SK-N-SH (cell line): ENCODE measurements at regions not wholly inside any gene's neighbourhood (a gene's known extent, or its start where the extent isn't known, plus 50 kb on each side); places are given as distances from the start of the nearest gene placed in this dataset.
"Not testable (repeated sequence)": the region's sequence is repeated elsewhere in the genome, so short reads cannot be mapped to it uniquely, and the experiment has no call there.

Experiments
- FOXM1 ChIP-seq: IDR thresholded peaks from 2 replicates; pipeline ENCODE4 v1.4.0; 2012; ENCODE audit warnings: low read depth, mild to moderate bottlenecking
- MXI1 ChIP-seq: IDR thresholded peaks from 2 replicates; pipeline ENCODE4 v1.6.1; 2012; ENCODE audit warnings: mild to moderate bottlenecking, low read depth, low read length, improper control_type of control experiment
- NRF1 ChIP-seq: IDR thresholded peaks from 2 replicates; pipeline ENCODE4 v1.6.1; 2012; ENCODE audit warnings: low read depth, mild to moderate bottlenecking, low read length
- PBX3 ChIP-seq: IDR thresholded peaks from 2 replicates; pipeline ENCODE4; 2012
- POLR2AphosphoS5 ChIP-seq: IDR thresholded peaks from 2 replicates; pipeline ENCODE4 v1.6.1; 2012; ENCODE audit warnings: low read depth, low read length
- RFX5 ChIP-seq: IDR thresholded peaks from 2 replicates; pipeline ENCODE4 v1.6.1; 2012; ENCODE audit warnings: mild to moderate bottlenecking, improper control_type of control experiment, low read length
- SIN3A ChIP-seq: IDR thresholded peaks from 2 replicates; pipeline ENCODE4 v1.6.1; 2012; ENCODE audit warnings: low read depth, mild to moderate bottlenecking, low read length, moderate library complexity, borderline replicate concordance
- TCF12 ChIP-seq: IDR thresholded peaks from 2 replicates; pipeline ENCODE4 v1.4.0; 2012
- TEAD4 ChIP-seq: IDR thresholded peaks from 2 replicates; pipeline ENCODE4 v1.4.0; 2012; ENCODE audit warnings: mild to moderate bottlenecking, borderline replicate concordance; ENCODE audit not compliant: insufficient read depth
- USF2 ChIP-seq: fragments of 150-350 bp; IDR thresholded peaks from 2 replicates; pipeline ENCODE4 v1.6.1; 2017; ENCODE audit warnings: antibody characterized with exemption, low read length, low read depth, borderline replicate concordance
- ZBTB33 ChIP-seq: IDR thresholded peaks from 2 replicates; pipeline ENCODE4 v1.4.0; 2012; ENCODE audit warnings: low read depth, borderline replicate concordance
- TF ChIP-seq, protein P1 (sequence below): fragments of 200-600 bp; sonication (generic); IDR thresholded peaks from 2 replicates; pipeline ENCODE4 v1.6.1; 2017; ENCODE audit warnings: antibody characterized with exemption, mild to moderate bottlenecking, moderate library complexity
- TF ChIP-seq, protein P2 (sequence below): IDR thresholded peaks from 2 replicates; pipeline ENCODE4 v1.6.1; 2012; ENCODE audit warnings: mild to moderate bottlenecking, low read depth, low read length, moderate library complexity

GRCh38 chr7:79750941-79751340 is 297.5 kb upstream of the MAGI2 start:
- not testable (repeated sequence) for TF ChIP-seq PBX3, POLR2AphosphoS5, TEAD4, RFX5, NRF1, ZBTB33, SIN3A, TCF12, USF2, MXI1, FOXM1
- TF ChIP-seq, protein P1, sequence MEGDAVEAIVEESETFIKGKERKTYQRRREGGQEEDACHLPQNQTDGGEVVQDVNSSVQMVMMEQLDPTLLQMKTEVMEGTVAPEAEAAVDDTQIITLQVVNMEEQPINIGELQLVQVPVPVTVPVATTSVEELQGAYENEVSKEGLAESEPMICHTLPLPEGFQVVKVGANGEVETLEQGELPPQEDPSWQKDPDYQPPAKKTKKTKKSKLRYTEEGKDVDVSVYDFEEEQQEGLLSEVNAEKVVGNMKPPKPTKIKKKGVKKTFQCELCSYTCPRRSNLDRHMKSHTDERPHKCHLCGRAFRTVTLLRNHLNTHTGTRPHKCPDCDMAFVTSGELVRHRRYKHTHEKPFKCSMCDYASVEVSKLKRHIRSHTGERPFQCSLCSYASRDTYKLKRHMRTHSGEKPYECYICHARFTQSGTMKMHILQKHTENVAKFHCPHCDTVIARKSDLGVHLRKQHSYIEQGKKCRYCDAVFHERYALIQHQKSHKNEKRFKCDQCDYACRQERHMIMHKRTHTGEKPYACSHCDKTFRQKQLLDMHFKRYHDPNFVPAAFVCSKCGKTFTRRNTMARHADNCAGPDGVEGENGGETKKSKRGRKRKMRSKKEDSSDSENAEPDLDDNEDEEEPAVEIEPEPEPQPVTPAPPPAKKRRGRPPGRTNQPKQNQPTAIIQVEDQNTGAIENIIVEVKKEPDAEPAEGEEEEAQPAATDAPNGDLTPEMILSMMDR, result not testable (repeated sequence)
- TF ChIP-seq, protein P2, sequence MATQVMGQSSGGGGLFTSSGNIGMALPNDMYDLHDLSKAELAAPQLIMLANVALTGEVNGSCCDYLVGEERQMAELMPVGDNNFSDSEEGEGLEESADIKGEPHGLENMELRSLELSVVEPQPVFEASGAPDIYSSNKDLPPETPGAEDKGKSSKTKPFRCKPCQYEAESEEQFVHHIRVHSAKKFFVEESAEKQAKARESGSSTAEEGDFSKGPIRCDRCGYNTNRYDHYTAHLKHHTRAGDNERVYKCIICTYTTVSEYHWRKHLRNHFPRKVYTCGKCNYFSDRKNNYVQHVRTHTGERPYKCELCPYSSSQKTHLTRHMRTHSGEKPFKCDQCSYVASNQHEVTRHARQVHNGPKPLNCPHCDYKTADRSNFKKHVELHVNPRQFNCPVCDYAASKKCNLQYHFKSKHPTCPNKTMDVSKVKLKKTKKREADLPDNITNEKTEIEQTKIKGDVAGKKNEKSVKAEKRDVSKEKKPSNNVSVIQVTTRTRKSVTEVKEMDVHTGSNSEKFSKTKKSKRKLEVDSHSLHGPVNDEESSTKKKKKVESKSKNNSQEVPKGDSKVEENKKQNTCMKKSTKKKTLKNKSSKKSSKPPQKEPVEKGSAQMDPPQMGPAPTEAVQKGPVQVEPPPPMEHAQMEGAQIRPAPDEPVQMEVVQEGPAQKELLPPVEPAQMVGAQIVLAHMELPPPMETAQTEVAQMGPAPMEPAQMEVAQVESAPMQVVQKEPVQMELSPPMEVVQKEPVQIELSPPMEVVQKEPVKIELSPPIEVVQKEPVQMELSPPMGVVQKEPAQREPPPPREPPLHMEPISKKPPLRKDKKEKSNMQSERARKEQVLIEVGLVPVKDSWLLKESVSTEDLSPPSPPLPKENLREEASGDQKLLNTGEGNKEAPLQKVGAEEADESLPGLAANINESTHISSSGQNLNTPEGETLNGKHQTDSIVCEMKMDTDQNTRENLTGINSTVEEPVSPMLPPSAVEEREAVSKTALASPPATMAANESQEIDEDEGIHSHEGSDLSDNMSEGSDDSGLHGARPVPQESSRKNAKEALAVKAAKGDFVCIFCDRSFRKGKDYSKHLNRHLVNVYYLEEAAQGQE, result not testable (repeated sequence)
